H1 (cell line): ENCODE measurements at regions not wholly inside any gene's neighbourhood (a gene's known extent, or its start where the extent isn't known, plus 50 kb on each side); places are given as distances from the start of the nearest gene placed in this dataset.

Experiments used
- CTCF ChIA-PET: fragments of 300-600 bp; sonication (Branson Sonifier 250); formaldehyde crosslinking; loops from one replicate; lab custom pipeline; 2021; ENCODE audit not compliant: partially characterized antibody; lab: Charles Lee
- POLR2A ChIA-PET: fragments of 300-600 bp; sonication (Branson Sonifier 250); formaldehyde crosslinking; loops from one replicate; lab custom pipeline; 2021; ENCODE audit warnings: inconsistent platforms; ENCODE audit not compliant: partially characterized antibody; lab: Charles Lee
- DNase-seq, 2 experiments: peaks; one replicate each; pipeline versions ENCODE4 v3.0.0 to v3.0.0-alpha.2; 2010 to 2022; ENCODE audit warnings: low spot score in 2 of 2, low read depth in 1 of 2, mixed read lengths in 1 of 2
- FAIRE-seq: peaks from 2 replicates; lab custom pipeline; 2011; peaks lifted over from hg19 to GRCh38; lab: Jason Lieb, UNC
- H2AFZ ChIP-seq: 2 replicates; pipeline ENCODE4 v1.8.1; 2012; ENCODE audit warnings: low read length, inconsistent platforms
- H2AK5ac ChIP-seq: 2 replicates; pipeline ENCODE4 v1.6.1; 2013; ENCODE audit warnings: low read depth, low read length
- H2BK120ac ChIP-seq: replicated peaks from 2 replicates; pipeline ENCODE3; 2013; ENCODE audit warnings: low read depth, low read length, inconsistent platforms
- H2BK12ac ChIP-seq: 2 replicates; pipeline ENCODE4 v1.6.1; 2013; ENCODE audit warnings: low read depth, low read length
- H2BK15ac ChIP-seq: 2 replicates; pipeline ENCODE4 v1.6.1; 2013; ENCODE audit warnings: low read length
- H2BK20ac ChIP-seq: 2 replicates; pipeline ENCODE4 v1.6.1; 2013; ENCODE audit warnings: low read length
- H2BK5ac ChIP-seq: 2 replicates; pipeline ENCODE4 v1.6.1; 2013; ENCODE audit warnings: low read depth, low read length
- H3K14ac ChIP-seq: 2 replicates; pipeline ENCODE4 v1.6.1; 2013; ENCODE audit warnings: inconsistent platforms; ENCODE audit not compliant: insufficient read length
- H3K18ac ChIP-seq: 2 replicates; pipeline ENCODE4 v1.6.1; 2013; ENCODE audit warnings: low read length; ENCODE audit errors: extremely low read depth
- H3K23ac ChIP-seq: 2 replicates; pipeline ENCODE4 v1.6.1; 2013; ENCODE audit warnings: inconsistent platforms; ENCODE audit not compliant: insufficient read length
- H3K23me2 ChIP-seq: 2 replicates; pipeline ENCODE4 v1.6.1; 2013; ENCODE audit warnings: low read depth, low read length
- H3K27ac ChIP-seq: 2 replicates; pipeline ENCODE4 v1.6.1; 2011; ENCODE audit warnings: low read depth, low read length, inconsistent platforms
- H3K27me3 ChIP-seq, 4 experiments: replicated peaks in 1 of 4; 1 replicate in 1 of 4; 2 replicates in 3 of 4; pipeline versions ENCODE4 v1.6.1 to v1.8.1; 2011 to 2013; ENCODE audit warnings: low read length in 3 of 4, mild to moderate bottlenecking in 3 of 4, inconsistent platforms in 2 of 4, mixed read lengths in 2 of 4, moderate library complexity in 1 of 4; ENCODE audit not compliant: control insufficient read depth in 3 of 4, insufficient read depth in 3 of 4; ENCODE audit errors: extremely low read depth in 1 of 4
- H3K36me3 ChIP-seq, 4 experiments: 2 replicates each; pipeline versions ENCODE4 v1.6.1 to v1.8.1; 2011 to 2013; ENCODE audit warnings: mild to moderate bottlenecking in 4 of 4, low read length in 3 of 4, moderate library complexity in 2 of 4, control low read depth in 1 of 4, inconsistent platforms in 1 of 4; ENCODE audit not compliant: insufficient read depth in 4 of 4, control insufficient read depth in 2 of 4
- H3K4ac ChIP-seq: replicated peaks from 2 replicates; pipeline ENCODE3; 2013; ENCODE audit warnings: low read length, low read depth, mixed read lengths, inconsistent platforms; ENCODE audit not compliant: insufficient read length
- H3K4me1 ChIP-seq, 4 experiments: replicated peaks in 1 of 4; 1 replicate in 1 of 4; 2 replicates in 3 of 4; pipeline versions ENCODE4 v1.6.1 to v1.8.1; 2011 to 2013; ENCODE audit warnings: low read length in 3 of 4, inconsistent platforms in 2 of 4, mixed read lengths in 1 of 4; ENCODE audit not compliant: insufficient read depth in 4 of 4, control insufficient read depth in 3 of 4
- H3K4me2 ChIP-seq, 2 experiments: 2 replicates each; pipeline versions ENCODE4 v1.6.1 to v1.8.1; 2011 to 2013; ENCODE audit warnings: low read depth in 2 of 2, low read length in 2 of 2, control low read depth in 1 of 2, inconsistent platforms in 1 of 2, mild to moderate bottlenecking in 1 of 2; ENCODE audit not compliant: insufficient read depth in 1 of 2
- H3K4me3 ChIP-seq, 4 experiments: fragments of 200-600, 300-600 bp in 1 of 4; sonication (generic), shearing (Covaris generic), sonication (Bioruptor Twin) in 1 of 4; 2 replicates each; pipeline versions ENCODE4 v1.5.1 to v1.8.1; 2011 to 2016; ENCODE audit warnings: low read length in 4 of 4, low read depth in 3 of 4, control low read depth in 2 of 4, inconsistent platforms in 2 of 4, mild to moderate bottlenecking in 2 of 4, mixed read lengths in 1 of 4, moderate library complexity in 1 of 4; ENCODE audit not compliant: insufficient read depth in 2 of 4; ENCODE audit errors: extremely low read depth in 1 of 4
- H3K56ac ChIP-seq: replicated peaks from 2 replicates; pipeline ENCODE3; 2013; ENCODE audit warnings: low read depth, mild to moderate bottlenecking, mixed read lengths, low read length, inconsistent platforms; ENCODE audit not compliant: insufficient read length
- H3K79me1 ChIP-seq: 2 replicates; pipeline ENCODE4 v1.6.1; 2013; ENCODE audit warnings: low read depth, low read length, control low read depth
- H3K79me2 ChIP-seq, 2 experiments: 2 replicates each; pipeline versions ENCODE4 v1.6.1 to v1.8.1; 2012 to 2013; ENCODE audit warnings: low read length in 2 of 2, mild to moderate bottlenecking in 2 of 2, inconsistent platforms in 1 of 2; ENCODE audit not compliant: insufficient read depth in 2 of 2, control insufficient read depth in 1 of 2
- H3K9ac ChIP-seq, 4 experiments: replicated peaks in 1 of 4; 1 replicate in 1 of 4; 2 replicates in 3 of 4; pipeline versions ENCODE4 v1.6.1 to v1.8.1; 2011 to 2013; ENCODE audit warnings: low read depth in 3 of 4, low read length in 3 of 4, control low read depth in 2 of 4, mild to moderate bottlenecking in 2 of 4, moderate library complexity in 2 of 4, inconsistent platforms in 1 of 4; ENCODE audit errors: extremely low read depth in 1 of 4
- H3K9me3 ChIP-seq, 2 experiments: 2 replicates each; pipeline versions ENCODE4 v1.6.1 to v1.8.1; 2012 to 2013; ENCODE audit warnings: mild to moderate bottlenecking in 2 of 2, moderate library complexity in 2 of 2, control low read depth in 1 of 2, inconsistent platforms in 1 of 2, low read depth in 1 of 2, low read length in 1 of 2, mixed read lengths in 1 of 2; ENCODE audit not compliant: insufficient read depth in 2 of 2
- H4K20me1 ChIP-seq, 2 experiments: replicated peaks in 1 of 2; 2 replicates each; pipeline versions ENCODE3 to v1.8.1; 2011 to 2013; ENCODE audit warnings: inconsistent platforms in 2 of 2, low read length in 2 of 2, mild to moderate bottlenecking in 1 of 2; ENCODE audit not compliant: insufficient read depth in 2 of 2, control insufficient read depth in 1 of 2
- H4K5ac ChIP-seq: 2 replicates; pipeline ENCODE4 v1.6.1; 2013; ENCODE audit warnings: low read length, low read depth, mixed read lengths, inconsistent platforms; ENCODE audit not compliant: insufficient read length
- H4K8ac ChIP-seq: 2 replicates; pipeline ENCODE4 v1.8.0; 2013; ENCODE audit warnings: mild to moderate bottlenecking, moderate library complexity, low read length, inconsistent platforms; ENCODE audit not compliant: insufficient read depth; ENCODE audit errors: extremely low read depth
- H4K91ac ChIP-seq: replicated peaks from 2 replicates; pipeline ENCODE3; 2013; ENCODE audit warnings: low read length, mixed read lengths, inconsistent platforms; ENCODE audit not compliant: insufficient read length
- BCL11A ChIP-seq, 2 experiments: IDR thresholded peaks; one replicate each; pipeline ENCODE4 v1.6.1; 2011; ENCODE audit warnings: low read depth in 2 of 2, low read length in 2 of 2, mild to moderate bottlenecking in 2 of 2
- JUND ChIP-seq: IDR thresholded peaks from 2 replicates; pipeline ENCODE4 v1.6.1; 2011; ENCODE audit warnings: mild to moderate bottlenecking, improper control_type of control experiment, low read length
- NANOG ChIP-seq: IDR thresholded peaks from 2 replicates; pipeline ENCODE4 v1.6.1; 2011; ENCODE audit warnings: low read length, low read depth, mild to moderate bottlenecking, inconsistent platforms; ENCODE audit not compliant: insufficient read depth, poor library complexity, severe bottlenecking
- TBP ChIP-seq: IDR thresholded peaks from 2 replicates; pipeline ENCODE4 v1.6.1; 2011; ENCODE audit warnings: low read depth, low read length, improper control_type of control experiment
- ZNF274 ChIP-seq: IDR thresholded peaks from 2 replicates; pipeline ENCODE4 v1.7.0; 2012; ENCODE audit warnings: low read length, borderline replicate concordance; ENCODE audit errors: extremely low read depth

- Histone ChIP-seq H2BK20ac (no peak overlapping the region), H3K36me3 (no peaks in the 10 kb centered on the region), H4K8ac (no peak overlapping the region), H4K5ac (no peak overlapping the region), H3K23ac (no peak overlapping the region), H3K27ac (no peak overlapping the region), H3K27me3 (peaks cover 0 to 2% (median 0%) of the 10 kb centered on the region in 4 experiments; a peak in 1 of 7 replicates), H3K23me2 (no peaks in the 10 kb centered on the region; the same call in 1 of the 2 replicates), H3K14ac (no peak overlapping the region), H3K56ac (no peak overlapping the region), H2AFZ (no peak overlapping the region), H3K79me2 (no peaks in the 10 kb centered on the region), H3K18ac (no peak overlapping the region), H3K9me3 (no peaks in the 10 kb centered on the region), H4K91ac (no peak overlapping the region), H3K4me1 (peaks cover 0 to 14% (median 7%) of the 10 kb centered on the region in 4 experiments; a peak in 4 of 7 replicates), H3K79me1 (no peaks in the 10 kb centered on the region), H4K20me1 (no peaks in the 10 kb centered on the region), H3K4ac (no peak overlapping the region), H3K4me3 (no peak overlapping the region), H3K9ac (no peak overlapping the region), H3K4me2 (no peak overlapping the region), H2BK12ac (no peak overlapping the region), H2AK5ac (no peak overlapping the region), H2BK5ac (no peak overlapping the region), H2BK15ac (no peak overlapping the region), H2BK120ac (no peak overlapping the region)
- FAIRE-seq, result no peak
- ChIA-PET CTCF (interaction anchor here (0.6 to 1.0 kb wide), 3 partner anchors 11 to 91 kb away, joined by 3 to 4 read pairs (median 3); no protein-coding TSS in a partner anchor), POLR2A (no interaction called here)
- no peak for DNase-seq
- TF ChIP-seq ZNF274 (no peak), JUND (no peak), BCL11A (IDR thresholded peaks at IDR 0.05; ENCODE audit: low read depth in 2 of 2, low read length in 2 of 2) (no peak), TBP (no peak), NANOG (no peak)
Observed at GRCh38 chr5:116736671-116737070, 162.0 kb upstream of the SEMA6A start.
